ENCODE measurements at regions not wholly inside any gene's neighbourhood (a gene's known extent, or its start where the extent isn't known, plus 50 kb on each side); places are given as distances from the start of the nearest gene placed in this dataset.

GRCh38 chr19:28018499-28018898, 1194.5 kb downstream of the UQCRFS1 start:
- no peaks in the 10 kb centered on the region for H3K27me3 Mint-ChIP-seq (ENCODE audit: low read depth)
- H3K36me3 Mint-ChIP-seq (ENCODE audit: low read depth) = no peaks in the 10 kb centered on the region
- no peak overlapping the region for H3K4me3 Mint-ChIP-seq
- H3K4me1 Mint-ChIP-seq (ENCODE audit: low read depth) = no peaks in the 10 kb centered on the region
- no peaks in the 10 kb centered on the region for H3K9me3 Mint-ChIP-seq
- no peak overlapping the region for H3K27ac Mint-ChIP-seq

GRCh38 chr19:28014615-28015405, 1198.1 kb downstream of the UQCRFS1 start:
- Mint-ChIP-seq H3K27ac (no peak overlapping the region), H3K27me3 (ENCODE audit: low read depth) (no peaks in the 10 kb centered on the region), H3K4me3 (no peak overlapping the region), H3K4me1 (ENCODE audit: low read depth) (no peaks in the 10 kb centered on the region), H3K36me3 (ENCODE audit: low read depth) (no peaks in the 10 kb centered on the region), H3K9me3 (no peaks in the 10 kb centered on the region)

- H3K4me1 Mint-ChIP-seq (ENCODE audit: low read depth) = no peaks in the 10 kb centered on the region
- H3K36me3 Mint-ChIP-seq (ENCODE audit: low read depth) = no peaks in the 10 kb centered on the region
- H3K4me3 Mint-ChIP-seq = no peak overlapping the region
- H3K9me3 Mint-ChIP-seq = no peaks in the 10 kb centered on the region
- no peaks in the 10 kb centered on the region for H3K27me3 Mint-ChIP-seq (ENCODE audit: low read depth)
- no peak overlapping the region for H3K27ac Mint-ChIP-seq
Observed at GRCh38 chr19:28012361-28012760, 1200.6 kb downstream of the UQCRFS1 start.

- no peaks in the 10 kb centered on the region for H3K36me3 Mint-ChIP-seq (ENCODE audit: low read depth)
- no peak overlapping the region for H3K4me3 Mint-ChIP-seq
- no peaks in the 10 kb centered on the region for H3K27me3 Mint-ChIP-seq (ENCODE audit: low read depth)
- peaks cover 6% of the 10 kb centered on the region for H3K9me3 Mint-ChIP-seq
- no peaks in the 10 kb centered on the region for H3K4me1 Mint-ChIP-seq (ENCODE audit: low read depth)
- H3K27ac Mint-ChIP-seq = no peak overlapping the region
Observed at GRCh38 chr19:28010656-28011055, 1202.3 kb downstream of the UQCRFS1 start.

- no peak overlapping the region for H3K27ac Mint-ChIP-seq
- no peaks in the 10 kb centered on the region for H3K27me3 Mint-ChIP-seq (ENCODE audit: low read depth)
- no peak overlapping the region for H3K4me3 Mint-ChIP-seq
- H3K9me3 Mint-ChIP-seq = peaks cover 6% of the 10 kb centered on the region
- H3K4me1 Mint-ChIP-seq (ENCODE audit: low read depth) = no peaks in the 10 kb centered on the region
- no peaks in the 10 kb centered on the region for H3K36me3 Mint-ChIP-seq (ENCODE audit: low read depth)
Observed at GRCh38 chr19:28009696-28010095, 1203.3 kb downstream of the UQCRFS1 start.

GRCh38 chr19:28008695-28009094, 1204.3 kb downstream of the UQCRFS1 start:
- Mint-ChIP-seq H3K27ac (no peak overlapping the region), H3K36me3 (ENCODE audit: low read depth) (no peaks in the 10 kb centered on the region), H3K4me1 (ENCODE audit: low read depth) (no peaks in the 10 kb centered on the region), H3K27me3 (ENCODE audit: low read depth) (no peaks in the 10 kb centered on the region), H3K4me3 (no peak overlapping the region), H3K9me3 (peaks cover 6% of the 10 kb centered on the region)

GRCh38 chr19:28003543-28003942, 1209.4 kb downstream of the UQCRFS1 start:
- Mint-ChIP-seq H3K36me3 (ENCODE audit: low read depth) (no peaks in the 10 kb centered on the region), H3K9me3 (peaks cover 15% of the 10 kb centered on the region), H3K27me3 (ENCODE audit: low read depth) (no peaks in the 10 kb centered on the region), H3K27ac (no peak overlapping the region), H3K4me3 (no peak overlapping the region), H3K4me1 (ENCODE audit: low read depth) (no peaks in the 10 kb centered on the region)

- Mint-ChIP-seq H3K4me3 (no peak overlapping the region), H3K36me3 (ENCODE audit: low read depth) (no peaks in the 10 kb centered on the region), H3K9me3 (peaks cover 6% of the 10 kb centered on the region), H3K27me3 (ENCODE audit: low read depth) (no peaks in the 10 kb centered on the region), H3K4me1 (ENCODE audit: low read depth) (no peaks in the 10 kb centered on the region), H3K27ac (no peak overlapping the region)
Observed at GRCh38 chr19:27997069-27997468, 1215.9 kb downstream of the UQCRFS1 start.

- Mint-ChIP-seq H3K27me3 (ENCODE audit: low read depth) (no peaks in the 10 kb centered on the region), H3K4me1 (ENCODE audit: low read depth) (no peaks in the 10 kb centered on the region), H3K9me3 (no peaks in the 10 kb centered on the region), H3K4me3 (no peak overlapping the region), H3K27ac (no peak overlapping the region), H3K36me3 (ENCODE audit: low read depth) (no peaks in the 10 kb centered on the region)
Observed at GRCh38 chr19:27993619-27994570, 1219.1 kb downstream of the UQCRFS1 start.

- H3K4me1 Mint-ChIP-seq (ENCODE audit: low read depth) = no peaks in the 10 kb centered on the region
- H3K36me3 Mint-ChIP-seq (ENCODE audit: low read depth) = no peaks in the 10 kb centered on the region
- no peak overlapping the region for H3K27ac Mint-ChIP-seq
- no peak overlapping the region for H3K4me3 Mint-ChIP-seq
- no peaks in the 10 kb centered on the region for H3K9me3 Mint-ChIP-seq
- no peaks in the 10 kb centered on the region for H3K27me3 Mint-ChIP-seq (ENCODE audit: low read depth)
Observed at GRCh38 chr19:27986299-27986698, 1226.7 kb downstream of the UQCRFS1 start.

GRCh38 chr19:27975419-27976005, 1237.4 kb downstream of the UQCRFS1 start:
- Mint-ChIP-seq H3K27ac (no peak overlapping the region), H3K36me3 (ENCODE audit: low read depth) (no peaks in the 10 kb centered on the region), H3K4me3 (no peak overlapping the region), H3K4me1 (ENCODE audit: low read depth) (no peaks in the 10 kb centered on the region), H3K27me3 (ENCODE audit: low read depth) (no peaks in the 10 kb centered on the region), H3K9me3 (no peaks in the 10 kb centered on the region)

GRCh38 chr19:27974082-27974513, 1238.9 kb downstream of the UQCRFS1 start:
- Mint-ChIP-seq H3K27me3 (ENCODE audit: low read depth) (no peaks in the 10 kb centered on the region), H3K27ac (no peak overlapping the region), H3K36me3 (ENCODE audit: low read depth) (no peaks in the 10 kb centered on the region), H3K4me1 (ENCODE audit: low read depth) (no peaks in the 10 kb centered on the region), H3K9me3 (no peaks in the 10 kb centered on the region), H3K4me3 (no peak overlapping the region)

GRCh38 chr19:27972291-27973040, 1240.5 kb downstream of the UQCRFS1 start:
- H3K9me3 Mint-ChIP-seq = no peaks in the 10 kb centered on the region

GRCh38 chr19:27971869-27972268, 1241.1 kb downstream of the UQCRFS1 start:
- Mint-ChIP-seq H3K9me3 (no peaks in the 10 kb centered on the region), H3K27me3 (ENCODE audit: low read depth) (no peaks in the 10 kb centered on the region), H3K36me3 (ENCODE audit: low read depth) (no peaks in the 10 kb centered on the region), H3K4me1 (ENCODE audit: low read depth) (no peaks in the 10 kb centered on the region), H3K4me3 (no peak overlapping the region), H3K27ac (no peak overlapping the region)

More at GRCh38 chr19:27972291-27973040, 1240.5 kb downstream of the UQCRFS1 start:
- Mint-ChIP-seq H3K4me3 (no peak overlapping the region), H3K4me1 (ENCODE audit: low read depth) (no peaks in the 10 kb centered on the region), H3K27me3 (ENCODE audit: low read depth) (no peaks in the 10 kb centered on the region), H3K36me3 (ENCODE audit: low read depth) (no peaks in the 10 kb centered on the region), H3K27ac (no peak overlapping the region)
